Keratinocyte (primary cell): ENCODE measurements at regions not wholly inside any gene's neighbourhood (a gene's known extent, or its start where the extent isn't known, plus 50 kb on each side); places are given as distances from the start of the nearest gene placed in this dataset.

Experiments used
- DNase-seq: peaks from one replicate; pipeline ENCODE4 v3.0.0-alpha.2; 2011; ENCODE audit warnings: low read depth, missing footprints, low spot score
- FAIRE-seq: peaks from 2 replicates; lab custom pipeline; 2011; peaks lifted over from hg19 to GRCh38; lab: Jason Lieb, UNC
- H2AFZ ChIP-seq: 2 replicates; pipeline ENCODE4 v1.6.0; 2012; ENCODE audit warnings: low read length, control low read depth, inconsistent platforms; ENCODE audit not compliant: control insufficient read depth
- H3K27ac ChIP-seq: 2 replicates; pipeline ENCODE4 v1.5.1; 2011; ENCODE audit warnings: low read length; ENCODE audit not compliant: control insufficient read depth, insufficient read depth
- H3K27me3 ChIP-seq: 3 replicates; pipeline ENCODE4 v1.6.0; 2011; ENCODE audit warnings: low read length; ENCODE audit not compliant: control insufficient read depth, insufficient read depth; ENCODE audit errors: extremely low read depth
- H3K36me3 ChIP-seq, 2 experiments: 2 replicates in 1 of 2; 3 replicates in 1 of 2; pipeline ENCODE4 v1.5.1; 2011; ENCODE audit warnings: low read length in 2 of 2, mild to moderate bottlenecking in 1 of 2; ENCODE audit not compliant: control insufficient read depth in 2 of 2, insufficient read depth in 2 of 2; ENCODE audit errors: extremely low read depth in 1 of 2
- H3K4me1 ChIP-seq: 3 replicates; pipeline ENCODE4 v1.5.1; 2011; ENCODE audit warnings: low read length; ENCODE audit not compliant: control insufficient read depth, insufficient read depth; ENCODE audit errors: extremely low read depth
- H3K4me2 ChIP-seq: 3 replicates; pipeline ENCODE4 v1.6.0; 2011; ENCODE audit warnings: low read depth, low read length; ENCODE audit not compliant: control insufficient read depth, insufficient read depth; ENCODE audit errors: extremely low read depth
- H3K4me3 ChIP-seq, 3 experiments: fragments of 200-600 bp in 1 of 3; sonication (generic) in 1 of 3; 2 replicates in 2 of 3; 3 replicates in 1 of 3; pipeline ENCODE4 v1.5.1; 2011 to 2016; ENCODE audit warnings: low read length in 3 of 3, mild to moderate bottlenecking in 3 of 3, control low read depth in 2 of 3, inconsistent platforms in 1 of 3, low read depth in 1 of 3, mixed read lengths in 1 of 3, mixed run types in 1 of 3, moderate library complexity in 1 of 3; ENCODE audit not compliant: control insufficient read depth in 2 of 3, insufficient read depth in 2 of 3; ENCODE audit errors: extremely low read depth in 1 of 3
- H3K79me2 ChIP-seq: 2 replicates; pipeline ENCODE4 v1.6.0; 2012; ENCODE audit warnings: low read length; ENCODE audit not compliant: control insufficient read depth, insufficient read depth
- H3K9ac ChIP-seq: 3 replicates; pipeline ENCODE4 v1.6.0; 2011; ENCODE audit warnings: low read length; ENCODE audit not compliant: control insufficient read depth, insufficient read depth; ENCODE audit errors: extremely low read depth
- H3K9me1 ChIP-seq: 3 replicates; pipeline ENCODE4 v1.6.0; 2011; ENCODE audit warnings: low read length; ENCODE audit not compliant: control insufficient read depth, insufficient read depth; ENCODE audit errors: extremely low read depth
- H3K9me3 ChIP-seq: 2 replicates; pipeline ENCODE4 v1.5.1; 2012; ENCODE audit warnings: low read depth, low read length; ENCODE audit not compliant: control insufficient read depth
- H4K20me1 ChIP-seq: 3 replicates; pipeline ENCODE4 v1.6.0; 2011; ENCODE audit warnings: low read length; ENCODE audit not compliant: control insufficient read depth, insufficient read depth; ENCODE audit errors: extremely low read depth
- EZH2 ChIP-seq: IDR thresholded peaks from one replicate; pipeline ENCODE4 v1.6.1; 2012; ENCODE audit warnings: inconsistent platforms, mild to moderate bottlenecking, low read length, moderate library complexity
- dilution Hi-C: fragments of 300-500 bp; cut with MboI; formaldehyde crosslinking; loops from one replicate; pipeline ENCODE4 v1.7.0; 2020; ENCODE audit warnings: low sequenced_read_pairs; ENCODE audit not compliant: extremely low pct_ligation_motif_present
- TF ChIP-seq, protein P1 (sequence below), 3 experiments: IDR thresholded peaks in 1 of 3; conservative IDR thresholded peaks in 1 of 3; optimal IDR thresholded peaks in 1 of 3; 2 replicates in 2 of 3; 3 replicates in 1 of 3; pipeline versions ENCODE3 to v1.5.1; 2011; ENCODE audit warnings: low read length in 3 of 3, mild to moderate bottlenecking in 3 of 3, moderate library complexity in 2 of 3, control low read depth in 1 of 3, inconsistent platforms in 1 of 3; ENCODE audit not compliant: insufficient read depth in 2 of 3; ENCODE audit errors: extremely low read depth in 1 of 3

DNA sequence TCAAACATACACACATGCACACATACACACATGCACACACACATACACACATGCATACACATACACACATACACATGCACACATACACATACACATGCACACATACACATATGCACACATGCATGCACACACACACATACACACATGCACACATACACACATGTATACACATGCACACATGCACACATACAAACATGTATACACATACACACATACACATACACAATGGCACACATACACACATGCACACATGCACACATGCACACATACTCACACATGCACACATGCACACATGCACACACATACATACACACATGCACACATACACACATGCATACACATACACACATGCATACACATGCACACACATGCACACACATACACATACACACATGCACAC lies 137.2 kb downstream of the ACKR3 start:
- Histone ChIP-seq H3K4me1 (peaks cover 11% of the 10 kb centered on the region), H3K9me3 (no peaks in the 10 kb centered on the region), H3K4me3 (no peak overlapping the region), H2AFZ (no peak overlapping the region), H4K20me1 (no peaks in the 10 kb centered on the region), H3K27ac (no peak overlapping the region), H3K79me2 (no peaks in the 10 kb centered on the region), H3K9ac (no peak overlapping the region), H3K36me3 (no peaks in the 10 kb centered on the region), H3K9me1 (no peaks in the 10 kb centered on the region), H3K4me2 (no peak overlapping the region), H3K27me3 (no peaks in the 10 kb centered on the region)
- FAIRE-seq: peak; percentile 57
- no peak for DNase-seq
- dilution Hi-C loops: no loop called here
- TF ChIP-seq, protein P1, sequence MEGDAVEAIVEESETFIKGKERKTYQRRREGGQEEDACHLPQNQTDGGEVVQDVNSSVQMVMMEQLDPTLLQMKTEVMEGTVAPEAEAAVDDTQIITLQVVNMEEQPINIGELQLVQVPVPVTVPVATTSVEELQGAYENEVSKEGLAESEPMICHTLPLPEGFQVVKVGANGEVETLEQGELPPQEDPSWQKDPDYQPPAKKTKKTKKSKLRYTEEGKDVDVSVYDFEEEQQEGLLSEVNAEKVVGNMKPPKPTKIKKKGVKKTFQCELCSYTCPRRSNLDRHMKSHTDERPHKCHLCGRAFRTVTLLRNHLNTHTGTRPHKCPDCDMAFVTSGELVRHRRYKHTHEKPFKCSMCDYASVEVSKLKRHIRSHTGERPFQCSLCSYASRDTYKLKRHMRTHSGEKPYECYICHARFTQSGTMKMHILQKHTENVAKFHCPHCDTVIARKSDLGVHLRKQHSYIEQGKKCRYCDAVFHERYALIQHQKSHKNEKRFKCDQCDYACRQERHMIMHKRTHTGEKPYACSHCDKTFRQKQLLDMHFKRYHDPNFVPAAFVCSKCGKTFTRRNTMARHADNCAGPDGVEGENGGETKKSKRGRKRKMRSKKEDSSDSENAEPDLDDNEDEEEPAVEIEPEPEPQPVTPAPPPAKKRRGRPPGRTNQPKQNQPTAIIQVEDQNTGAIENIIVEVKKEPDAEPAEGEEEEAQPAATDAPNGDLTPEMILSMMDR (optimal IDR thresholded peaks at IDR 0.05 in 1 of 3, IDR thresholded peaks at IDR 0.05 in 1 of 3, conservative IDR thresholded peaks at IDR 0.05 in 1 of 3; ENCODE audit: extremely low read depth in 1 of 3, insufficient read depth in 2 of 3, low read length in 3 of 3): no peak
- TF ChIP-seq EZH2: no peak

DNA sequence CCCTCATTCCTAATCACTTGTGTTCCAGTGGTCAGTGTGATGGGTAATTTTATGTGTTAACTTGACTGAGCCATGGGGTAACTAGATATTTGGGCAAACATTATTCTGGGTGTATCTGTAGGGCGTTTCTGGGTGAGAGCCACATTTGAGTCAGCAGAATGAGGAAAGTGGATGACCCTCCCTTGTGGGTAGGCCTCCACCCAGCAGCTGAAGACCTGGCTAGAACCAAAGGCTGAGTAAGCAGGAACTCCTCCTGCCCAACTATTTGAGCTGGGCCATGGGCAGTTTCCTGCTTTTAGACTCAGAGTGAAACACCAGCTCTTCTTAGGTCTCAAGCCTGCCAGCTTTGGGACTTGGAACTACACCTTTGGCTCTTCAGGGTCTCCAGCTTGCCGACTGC lies 141.8 kb downstream of the ACKR3 start:
- FAIRE-seq: peak; percentile 97

More for the DNA sequence above, 141.8 kb downstream of the ACKR3 start:
- Histone ChIP-seq H3K79me2 (no peaks in the 10 kb centered on the region), H3K27ac (peak overlapping the region; percentile 27), H3K4me1 (peaks cover 24% of the 10 kb centered on the region), H3K27me3 (no peaks in the 10 kb centered on the region), H3K4me3 (no peak overlapping the region), H4K20me1 (no peaks in the 10 kb centered on the region), H3K36me3 (no peaks in the 10 kb centered on the region), H2AFZ (no peak overlapping the region), H3K9ac (no peak overlapping the region), H3K9me3 (no peaks in the 10 kb centered on the region), H3K9me1 (no peaks in the 10 kb centered on the region), H3K4me2 (peak overlapping the region; percentile 35)
- TF ChIP-seq, protein P1 (optimal IDR thresholded peaks at IDR 0.05 in 1 of 3, IDR thresholded peaks at IDR 0.05 in 1 of 3, conservative IDR thresholded peaks at IDR 0.05 in 1 of 3; ENCODE audit: extremely low read depth in 1 of 3, insufficient read depth in 2 of 3, low read length in 3 of 3): no peak
- no peak for TF ChIP-seq EZH2
- peak; percentile 35 for DNase-seq
- dilution Hi-C loops: no loop called here
